ENCODE measurements at regions not wholly inside any gene's neighbourhood (a gene's known extent, or its start where the extent isn't known, plus 50 kb on each side); places are given as distances from the start of the nearest gene placed in this dataset.

DNA sequence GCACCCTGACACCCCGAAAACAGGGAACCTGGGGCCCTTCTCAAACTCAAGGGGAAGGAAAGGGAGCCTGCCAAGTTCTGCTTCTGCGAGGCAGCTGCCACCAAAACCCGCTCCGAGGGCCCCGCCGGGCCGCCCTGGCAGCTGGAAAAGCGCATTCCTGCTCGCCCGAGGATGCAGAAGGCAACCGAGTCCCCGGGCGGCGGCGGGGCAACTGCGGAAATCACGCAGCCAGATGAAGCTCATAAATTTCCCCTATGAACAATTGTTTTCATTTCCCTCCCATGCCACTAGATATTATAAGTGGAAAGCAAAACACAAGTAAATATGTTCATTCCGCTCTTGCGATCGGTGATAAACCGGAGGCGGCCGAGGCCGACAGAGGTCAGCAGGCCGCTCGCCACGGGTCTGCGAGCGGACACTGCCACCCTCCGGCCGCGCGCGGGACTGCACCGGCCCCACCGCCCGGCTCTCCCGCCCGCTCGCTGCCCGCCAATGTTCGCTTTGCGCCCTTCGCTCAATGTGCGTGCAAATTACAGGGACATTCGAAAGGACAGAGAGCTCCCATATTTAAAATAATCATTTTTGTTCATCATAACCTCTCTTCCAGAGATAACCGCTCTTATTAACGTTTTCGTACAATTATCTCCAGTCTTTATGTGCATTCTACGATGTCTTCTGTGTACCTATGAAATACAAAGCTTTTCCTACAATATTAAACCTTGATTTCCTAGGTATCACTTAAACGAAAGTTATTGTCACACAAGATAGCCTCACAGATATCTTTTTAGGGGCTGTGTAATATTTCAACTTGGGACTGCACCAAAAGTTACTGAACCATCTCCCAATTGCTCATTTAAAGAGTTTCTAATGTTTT, 120.8 kb upstream of the ZNF507 start:
- TF ChIP-seq CTCF (IDR thresholded peaks at IDR 0.05; ENCODE audit: insufficient read depth, low read depth, low read length, missing control alignments): peak; percentile 43
- DNase-seq (ENCODE audit: low read depth): peak; percentile 37
- no peak overlapping the region for H3K4me3 ChIP-seq (ENCODE audit: low read length)

DNA sequence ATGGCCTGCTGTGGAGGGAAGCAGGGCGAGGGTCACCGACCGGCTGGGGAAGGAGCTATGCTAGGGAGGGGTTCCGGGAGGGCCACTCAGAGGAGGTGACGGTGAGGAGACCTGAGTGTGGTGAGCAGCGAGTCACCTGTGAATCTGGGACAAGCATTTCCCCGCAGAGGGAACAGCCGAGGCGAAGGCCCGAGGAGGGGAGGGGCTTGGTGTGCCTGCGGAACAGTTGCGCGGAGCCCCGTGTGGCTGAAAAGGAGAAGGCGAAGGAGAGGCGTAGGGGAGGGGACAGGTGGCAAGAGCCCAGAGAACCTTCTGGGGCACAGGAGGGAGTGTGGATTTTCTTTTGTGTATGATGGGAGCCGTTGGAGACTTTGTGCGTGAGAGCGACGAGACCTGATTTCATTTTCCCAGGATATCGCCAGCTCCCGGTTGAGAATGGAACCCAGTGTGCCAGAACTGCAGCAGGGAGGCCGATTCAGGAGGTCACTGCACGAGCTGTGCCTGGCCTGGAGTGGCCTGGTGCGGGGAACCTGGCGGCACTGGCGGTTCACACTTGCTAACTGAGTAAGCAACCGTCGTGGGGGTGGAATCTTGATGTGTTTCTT, 117.7 kb upstream of the ZNF507 start:
- H3K4me3 ChIP-seq (ENCODE audit: low read length): no peak overlapping the region
- no peak for DNase-seq (ENCODE audit: low read depth)
- no peak for TF ChIP-seq CTCF (IDR thresholded peaks at IDR 0.05; ENCODE audit: insufficient read depth, low read depth, low read length, missing control alignments)

- no peak for TF ChIP-seq CTCF (IDR thresholded peaks at IDR 0.05; ENCODE audit: insufficient read depth, low read depth, low read length, missing control alignments)
- no peak overlapping the region for H3K4me3 ChIP-seq (ENCODE audit: low read length)
- DNase-seq (ENCODE audit: low read depth): no peak
These were observed 115.0 kb upstream of the ZNF507 start for GRCh38 chr19:32230441-32230840.

DNA sequence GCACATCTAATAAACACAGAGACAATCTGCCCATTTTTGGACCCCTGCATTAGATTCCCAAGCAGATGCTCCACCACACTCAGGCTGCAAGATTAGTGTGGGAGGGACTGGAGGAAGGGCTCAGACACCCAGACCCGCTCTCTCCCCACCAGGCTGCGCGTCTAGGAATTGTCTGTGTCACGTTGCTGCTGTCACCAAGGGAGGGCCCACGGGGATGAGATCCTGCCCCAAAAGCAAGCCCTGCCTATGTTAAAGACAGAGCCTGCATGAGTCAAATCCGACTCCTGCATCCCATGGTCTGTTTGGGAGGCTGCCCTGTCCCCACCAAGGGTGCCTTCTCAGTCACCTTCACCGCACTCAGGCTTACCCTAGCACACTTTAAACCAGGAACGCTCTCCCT, 114.4 kb upstream of the ZNF507 start:
- no peak for DNase-seq (ENCODE audit: low read depth)
- no peak for TF ChIP-seq CTCF (IDR thresholded peaks at IDR 0.05; ENCODE audit: insufficient read depth, low read depth, low read length, missing control alignments)
- no peak overlapping the region for H3K4me3 ChIP-seq (ENCODE audit: low read length)

- H3K4me3 ChIP-seq (ENCODE audit: low read length): no peak overlapping the region
- DNase-seq (ENCODE audit: low read depth): no peak
- no peak for TF ChIP-seq CTCF (IDR thresholded peaks at IDR 0.05; ENCODE audit: insufficient read depth, low read depth, low read length, missing control alignments)
These were observed 113.7 kb upstream of the ZNF507 start for GRCh38 chr19:32231691-32232090.

DNA sequence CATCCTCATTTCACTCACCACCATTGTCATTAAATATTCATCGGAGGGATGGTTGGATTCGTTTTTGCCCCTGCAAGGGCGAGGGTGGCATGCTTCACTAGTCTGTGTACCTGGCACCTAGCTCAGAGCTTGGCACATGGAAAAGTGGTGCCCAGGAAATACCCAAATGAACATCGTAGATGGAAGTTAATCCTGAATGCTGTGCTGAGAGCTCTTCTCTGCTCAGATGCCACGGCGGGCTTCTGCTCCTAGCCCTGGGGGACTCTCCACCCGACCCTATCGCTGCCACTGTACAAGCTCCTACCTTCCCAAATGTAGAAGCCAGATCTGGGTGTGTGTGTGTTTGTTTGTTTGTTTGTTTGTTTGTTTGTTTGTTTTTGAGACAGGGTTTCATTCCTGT, 113.0 kb upstream of the ZNF507 start:
- no peak for TF ChIP-seq CTCF (IDR thresholded peaks at IDR 0.05; ENCODE audit: insufficient read depth, low read depth, low read length, missing control alignments)
- H3K4me3 ChIP-seq (ENCODE audit: low read length): no peak overlapping the region
- DNase-seq (ENCODE audit: low read depth): no peak

All from epithelial cell of esophagus (primary cell).